ENCODE measurements at regions not wholly inside any gene's neighbourhood (a gene's known extent, or its start where the extent isn't known, plus 50 kb on each side); places are given as distances from the start of the nearest gene placed in this dataset.
"Not testable (repeated sequence)": the region's sequence is repeated elsewhere in the genome, so short reads cannot be mapped to it uniquely, and the experiment has no call there.

GRCh38 chr4:13678186-13678924 is 50.8 kb upstream of the BOD1L1 start:
- DNase-seq, result no peak

- no peak for DNase-seq
These were observed 54.0 kb upstream of the BOD1L1 start for GRCh38 chr4:13681570-13681969.

GRCh38 chr4:13694256-13694655 is 66.7 kb upstream of the BOD1L1 start:
- no peak for DNase-seq

- no peak for DNase-seq
These were observed 70.8 kb upstream of the BOD1L1 start for GRCh38 chr4:13698296-13698695.

- DNase-seq, result no peak
These were observed 72.7 kb upstream of the BOD1L1 start for GRCh38 chr4:13700021-13700857.

DNA sequence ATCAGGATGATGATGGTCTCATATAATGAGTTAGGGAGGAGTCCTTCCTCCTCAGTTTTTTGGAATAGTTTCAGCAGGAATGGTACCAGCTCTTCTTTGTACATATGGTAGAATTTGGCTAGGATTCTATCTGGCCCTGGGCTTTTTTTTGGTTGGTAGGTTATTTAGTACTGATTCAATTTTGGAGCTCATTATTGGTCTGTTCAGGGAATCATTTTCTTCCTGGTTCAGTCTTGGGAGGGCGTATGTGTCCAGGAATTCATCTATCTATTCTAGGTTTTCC is 73.3 kb upstream of the BOD1L1 start:
- DNase-seq, result not testable (repeated sequence)

GRCh38 chr4:13701937-13702446 is 74.5 kb upstream of the BOD1L1 start:
- DNase-seq, result no peak

DNA sequence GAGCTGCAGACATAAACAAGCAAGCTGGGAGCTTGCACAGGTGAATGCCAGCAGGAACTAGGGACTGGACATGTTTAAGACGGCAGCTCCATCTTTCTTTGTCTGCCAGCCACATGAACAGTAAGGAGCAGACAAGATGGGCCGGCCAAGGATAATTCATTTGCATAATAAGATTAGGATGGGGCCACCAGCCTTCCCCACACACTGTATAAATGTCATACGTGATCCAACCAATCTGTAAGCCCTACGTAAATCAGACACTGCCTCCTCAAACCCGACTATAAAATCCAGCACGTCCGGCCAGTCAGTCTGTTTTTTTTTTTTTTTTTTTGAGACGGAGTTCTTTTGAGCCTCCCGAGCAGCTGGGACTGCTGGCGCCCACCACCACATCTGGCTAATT is 75.6 kb upstream of the BOD1L1 start:
- DNase-seq, result no peak

DNA sequence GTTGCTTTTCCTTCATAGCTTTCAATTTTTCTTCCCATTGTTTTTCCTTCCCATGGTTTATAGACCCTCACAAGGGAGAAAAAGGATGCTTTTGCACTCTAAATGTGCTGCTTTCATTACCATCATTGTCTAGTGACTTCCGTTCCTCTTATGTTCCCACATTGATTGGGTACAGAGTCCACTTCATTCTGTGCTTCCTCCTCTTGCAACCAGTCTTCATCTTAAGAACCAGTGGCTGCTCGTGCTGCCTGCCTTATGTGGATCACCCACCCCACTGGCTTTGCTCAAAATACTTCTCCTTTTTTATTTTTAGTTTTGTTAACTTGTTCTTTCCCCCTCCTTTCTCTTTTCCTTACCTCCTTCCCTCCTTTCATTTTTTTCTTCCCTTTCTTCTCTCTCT is 76.5 kb upstream of the BOD1L1 start:
- no peak for DNase-seq

- no peak for DNase-seq
These were observed 77.2 kb upstream of the BOD1L1 start for GRCh38 chr4:13704761-13705160.

GRCh38 chr4:13705521-13706041 is 78.1 kb upstream of the BOD1L1 start:
- no peak for DNase-seq

GRCh38 chr4:13706120-13706519 is 78.6 kb upstream of the BOD1L1 start:
- DNase-seq, result no peak

DNA sequence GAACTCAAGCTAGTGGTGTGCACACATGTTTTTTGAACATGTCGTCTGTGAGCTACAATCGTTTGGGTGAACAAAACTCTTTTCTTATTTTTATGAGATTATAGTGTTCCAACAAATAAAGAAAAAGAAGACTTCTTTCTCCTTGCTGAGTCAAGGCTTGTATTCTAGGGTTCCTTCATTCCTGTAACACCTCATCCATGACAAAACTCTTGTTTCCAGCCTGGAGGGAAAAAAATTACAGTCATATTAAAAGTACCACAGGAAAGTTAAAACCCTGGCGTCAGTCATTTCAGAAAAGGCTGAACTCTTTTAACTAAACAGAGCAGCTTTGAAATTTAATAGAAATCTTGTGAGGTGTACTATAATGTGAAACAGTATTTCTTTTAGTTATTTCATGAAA is 79.2 kb upstream of the BOD1L1 start:
- no peak for DNase-seq

DNA sequence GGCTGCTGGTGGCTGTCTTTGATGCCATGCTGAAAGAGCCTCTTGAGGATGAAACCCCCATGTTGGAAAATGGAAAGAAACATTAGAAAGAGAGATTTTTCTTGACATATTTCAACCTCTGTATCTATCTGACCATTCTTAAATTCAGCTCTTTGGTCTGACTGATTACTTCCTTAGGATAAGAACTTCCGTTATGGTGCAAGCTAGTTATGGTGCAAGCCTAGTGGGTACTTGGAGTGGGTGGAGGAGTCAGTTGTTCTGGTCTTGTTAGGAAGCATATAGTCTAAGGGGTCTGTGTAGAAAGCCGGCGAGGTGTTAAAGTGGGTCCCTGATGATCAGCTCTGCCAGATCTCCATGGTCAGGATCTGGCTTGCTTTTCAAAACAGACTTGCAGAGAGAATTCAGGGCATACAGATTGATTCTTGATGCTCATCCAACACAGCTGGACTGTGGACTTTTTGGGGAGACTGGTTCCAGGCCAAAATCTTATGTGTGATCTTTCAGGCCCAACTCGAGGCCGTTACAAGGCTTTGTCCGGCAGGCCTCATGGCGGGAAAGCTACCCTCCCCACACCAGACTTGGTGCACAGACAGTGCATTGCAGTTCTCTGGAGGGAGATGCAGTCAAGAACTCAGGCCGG is 82.8 kb upstream of the BOD1L1 start:
- no peak for DNase-seq

- DNase-seq, result no peak
These were observed 83.8 kb upstream of the BOD1L1 start for GRCh38 chr4:13711233-13711785.

GRCh38 chr4:13721894-13722293 is 94.4 kb upstream of the BOD1L1 start:
- no peak for DNase-seq

DNA sequence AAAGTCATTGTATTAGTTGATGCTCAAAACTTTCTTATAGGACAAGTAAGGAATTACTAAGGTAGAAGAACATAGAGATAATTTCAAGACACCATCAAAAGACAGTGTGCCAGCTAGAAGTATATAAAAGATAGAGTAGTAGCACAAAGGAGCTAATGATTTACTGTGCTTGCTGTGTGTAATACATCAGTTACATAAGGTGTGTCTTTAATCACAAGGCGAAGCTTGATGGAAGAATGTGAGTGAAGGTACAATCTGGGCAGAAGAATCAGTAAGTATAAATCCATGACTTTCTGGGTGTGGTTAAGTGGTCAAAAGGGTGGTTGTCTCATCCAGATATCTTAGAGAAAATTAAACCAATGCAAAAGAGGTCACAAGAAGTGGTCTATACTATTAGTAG is 95.1 kb upstream of the BOD1L1 start:
- DNase-seq, result no peak

- DNase-seq, result no peak
These were observed 101.2 kb upstream of the BOD1L1 start for GRCh38 chr4:13728761-13729160.

GRCh38 chr4:13731019-13731418 is 103.5 kb upstream of the BOD1L1 start:
- no peak for DNase-seq

DNA sequence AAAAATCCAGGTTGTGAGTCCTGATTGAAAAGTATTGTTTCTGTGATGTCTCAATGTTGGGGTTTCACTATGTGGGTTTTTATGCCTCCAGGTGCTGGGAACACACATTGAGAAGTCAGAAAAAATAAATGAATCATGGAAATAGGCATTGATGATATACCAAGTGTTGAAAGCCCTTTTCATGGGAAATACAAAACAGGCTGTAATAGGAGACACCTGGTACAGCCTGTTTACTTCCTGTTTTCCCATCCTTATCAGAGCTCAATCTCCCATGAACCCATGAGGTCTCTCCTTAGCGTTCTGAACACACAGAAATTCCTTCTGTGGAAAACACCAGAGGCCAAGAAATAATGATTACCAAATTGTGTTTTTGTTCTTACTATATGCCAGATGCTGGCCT is 106.3 kb upstream of the BOD1L1 start:
- DNase-seq, result no peak

DNA sequence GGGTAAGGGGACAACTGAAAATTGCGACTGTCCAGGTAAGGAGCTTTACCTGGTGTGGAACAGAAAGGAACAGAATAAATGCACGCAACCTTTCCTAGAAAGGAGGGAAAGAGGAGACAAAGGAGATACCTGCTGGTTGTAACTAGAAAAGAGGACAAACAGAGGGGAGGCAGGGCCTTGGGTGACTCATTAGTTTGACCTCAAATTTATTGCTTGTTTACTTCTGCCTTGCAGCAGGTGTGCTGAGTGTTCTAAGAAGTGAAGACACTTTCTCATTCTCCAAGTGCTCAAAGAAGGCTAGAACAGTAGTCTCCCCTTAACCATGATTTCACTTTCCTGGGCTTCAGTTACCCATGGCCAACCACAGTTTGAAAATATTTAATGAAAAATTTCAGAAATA is 123.1 kb upstream of the BOD1L1 start:
- no peak for DNase-seq

DNA sequence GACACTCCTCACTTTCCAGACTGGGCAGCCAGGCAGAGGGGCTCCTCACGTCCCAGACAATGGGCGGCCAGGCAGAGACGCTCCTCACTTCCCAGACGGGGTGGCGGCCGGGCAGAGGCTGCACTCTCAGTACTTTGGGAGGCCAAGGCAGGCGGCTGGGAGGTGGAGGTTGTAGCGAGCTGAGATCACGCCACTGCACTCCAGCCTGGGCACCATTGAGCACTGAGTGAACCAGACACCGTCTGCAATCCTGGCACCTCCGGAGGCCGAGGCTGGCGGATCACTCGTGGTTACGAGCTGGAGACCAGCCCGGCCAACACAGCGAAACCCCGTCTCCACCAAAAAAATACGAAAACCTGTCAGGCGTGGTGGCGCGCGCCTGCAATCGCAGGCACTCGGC is 134.1 kb upstream of the BOD1L1 start:
- DNase-seq, result not testable (repeated sequence)

- no peak for DNase-seq
These were observed 134.6 kb upstream of the BOD1L1 start for GRCh38 chr4:13762130-13762529.
